ENCODE measurements at regions not wholly inside any gene's neighbourhood (a gene's known extent, or its start where the extent isn't known, plus 50 kb on each side); places are given as distances from the start of the nearest gene placed in this dataset.

GRCh38 chr2:145226901-145227300 is 707.0 kb upstream of the ZEB2 start:
- no peaks in the 10 kb centered on the region for H3K36me3 ChIP-seq
- no peaks in the 10 kb centered on the region for H3K27me3 ChIP-seq (ENCODE audit: insufficient read depth, low read depth, severe bottlenecking)
- H3K27ac ChIP-seq: no peak overlapping the region

GRCh38 chr2:145221516-145221915 is 701.6 kb upstream of the ZEB2 start:
- Histone ChIP-seq H3K27ac (no peak overlapping the region), H3K27me3 (ENCODE audit: insufficient read depth, low read depth, severe bottlenecking) (no peaks in the 10 kb centered on the region), H3K9me3 (ENCODE audit: severe bottlenecking) (no peaks in the 10 kb centered on the region), H3K4me3 (ENCODE audit: low read depth, low read length) (no peak overlapping the region), H3K36me3 (no peaks in the 10 kb centered on the region)
- no peak for TF ChIP-seq CTCF (IDR thresholded peaks at IDR 0.05; ENCODE audit: low read depth, low read length)
- no peak for DNase-seq

More at GRCh38 chr2:145226901-145227300, 707.0 kb upstream of the ZEB2 start:
- Histone ChIP-seq H3K4me3 (ENCODE audit: low read depth, low read length) (no peak overlapping the region), H3K9me3 (ENCODE audit: severe bottlenecking) (no peaks in the 10 kb centered on the region)
- DNase-seq: no peak
- TF ChIP-seq CTCF (IDR thresholded peaks at IDR 0.05; ENCODE audit: low read depth, low read length): no peak

- H3K36me3 ChIP-seq: no peaks in the 10 kb centered on the region
- no peak for DNase-seq
These were observed 701.1 kb upstream of the ZEB2 start for GRCh38 chr2:145221032-145221431.

GRCh38 chr2:145220496-145220895 is 700.6 kb upstream of the ZEB2 start:
- Histone ChIP-seq H3K4me3 (ENCODE audit: low read depth, low read length) (no peak overlapping the region), H3K27me3 (ENCODE audit: insufficient read depth, low read depth, severe bottlenecking) (no peaks in the 10 kb centered on the region), H3K27ac (no peak overlapping the region), H3K36me3 (no peaks in the 10 kb centered on the region), H3K9me3 (ENCODE audit: severe bottlenecking) (no peaks in the 10 kb centered on the region)
- no peak for TF ChIP-seq CTCF (IDR thresholded peaks at IDR 0.05; ENCODE audit: low read depth, low read length)
- no peak for DNase-seq

More at GRCh38 chr2:145221032-145221431, 701.1 kb upstream of the ZEB2 start:
- no peaks in the 10 kb centered on the region for H3K9me3 ChIP-seq (ENCODE audit: severe bottlenecking)
- no peaks in the 10 kb centered on the region for H3K27me3 ChIP-seq (ENCODE audit: insufficient read depth, low read depth, severe bottlenecking)
- TF ChIP-seq CTCF (IDR thresholded peaks at IDR 0.05; ENCODE audit: low read depth, low read length): no peak
- no peak overlapping the region for H3K27ac ChIP-seq
- no peak overlapping the region for H3K4me3 ChIP-seq (ENCODE audit: low read depth, low read length)

GRCh38 chr2:145207884-145208283 is 688.0 kb upstream of the ZEB2 start:
- Histone ChIP-seq H3K4me3 (ENCODE audit: low read depth, low read length) (no peak overlapping the region), H3K9me3 (ENCODE audit: severe bottlenecking) (peaks cover 2% of the 10 kb centered on the region), H3K27me3 (ENCODE audit: insufficient read depth, low read depth, severe bottlenecking) (no peaks in the 10 kb centered on the region), H3K36me3 (no peaks in the 10 kb centered on the region), H3K27ac (no peak overlapping the region)
- no peak for TF ChIP-seq CTCF (IDR thresholded peaks at IDR 0.05; ENCODE audit: low read depth, low read length)
- DNase-seq: no peak

- no peaks in the 10 kb centered on the region for H3K27me3 ChIP-seq (ENCODE audit: insufficient read depth, low read depth, severe bottlenecking)
- TF ChIP-seq CTCF (IDR thresholded peaks at IDR 0.05; ENCODE audit: low read depth, low read length): no peak
- no peaks in the 10 kb centered on the region for H3K36me3 ChIP-seq
- H3K27ac ChIP-seq: no peak overlapping the region
- DNase-seq: no peak
- no peak overlapping the region for H3K4me3 ChIP-seq (ENCODE audit: low read depth, low read length)
- H3K9me3 ChIP-seq (ENCODE audit: severe bottlenecking): peaks cover 2% of the 10 kb centered on the region
These were observed 686.8 kb upstream of the ZEB2 start for GRCh38 chr2:145206496-145207281.

All from WERI-Rb-1 (cell line).